ENCODE measurements at regions not wholly inside any gene's neighbourhood (a gene's known extent, or its start where the extent isn't known, plus 50 kb on each side); places are given as distances from the start of the nearest gene placed in this dataset.

- TF ChIP-seq CTCF (IDR thresholded peaks at IDR 0.05; ENCODE audit: borderline replicate concordance, extremely low read depth, low read length, poor library complexity, severe bottlenecking) (no peak), EZH2 (IDR thresholded peaks at IDR 0.05; ENCODE audit: borderline replicate concordance, low read depth, low read length, severe bottlenecking) (no peak)
Measured at GRCh38 chr5:58359981-58360380, 99.9 kb downstream of the PLK2 start.
